MCF 10A (cell line): ENCODE measurements at regions not wholly inside any gene's neighbourhood (a gene's known extent, or its start where the extent isn't known, plus 50 kb on each side); places are given as distances from the start of the nearest gene placed in this dataset.

Experiments used
- BruUV-seq: library from RNA; stranded (reverse); fragments of 400-500 nt; replicated peaks from 2 replicates; lab custom pipeline; 2021; lab: Mats Ljungman, UMichigan
- CTCF ChIA-PET: fragments of 300-600 bp; sonication (Branson Sonifier 250); formaldehyde crosslinking; extraction: SDS; loops from one replicate; lab custom pipeline; 2021; ENCODE audit warnings: antibody characterized with exemption, inconsistent platforms; lab: Yijun Ruan, JAX
- POLR2A ChIA-PET: fragments of 300-600, 350-650 bp; sonication (Branson Sonifier 250); formaldehyde crosslinking; extraction: SDS; loops from one replicate; lab custom pipeline; 2020; ENCODE audit warnings: antibody characterized with exemption, inconsistent platforms; lab: Yijun Ruan, JAX
- DNase-seq: peaks from one replicate; pipeline ENCODE4 v3.0.0-alpha.2; 2018; ENCODE audit not compliant: unreplicated experiment
- H3K27ac Mint-ChIP-seq: one replicate; pipeline ENCODE4 v1.8.0; 2022; ENCODE audit warnings: mild to moderate bottlenecking, low read depth, mixed read lengths; ENCODE audit not compliant: unreplicated experiment
- H3K27me3 Mint-ChIP-seq: one replicate; pipeline ENCODE4 v1.8.0; 2022; ENCODE audit warnings: mixed read lengths; ENCODE audit not compliant: insufficient read depth, unreplicated experiment
- H3K36me3 Mint-ChIP-seq: one replicate; pipeline ENCODE4 v1.8.0; 2022; ENCODE audit warnings: mild to moderate bottlenecking, moderate library complexity, mixed read lengths; ENCODE audit not compliant: insufficient read depth, unreplicated experiment
- H3K4me1 Mint-ChIP-seq: one replicate; pipeline ENCODE4 v1.8.0; 2022; ENCODE audit warnings: mixed read lengths; ENCODE audit not compliant: insufficient read depth, unreplicated experiment
- H3K4me3 Mint-ChIP-seq: one replicate; pipeline ENCODE4 v1.8.0; 2022; ENCODE audit warnings: mild to moderate bottlenecking, moderate library complexity, mixed read lengths; ENCODE audit not compliant: unreplicated experiment
- H3K9me3 Mint-ChIP-seq: one replicate; pipeline ENCODE4 v1.8.0; 2022; ENCODE audit warnings: mixed read lengths; ENCODE audit not compliant: unreplicated experiment
- intact Hi-C: fragments of 100-400 bp; cut with micrococcal nuclease; formaldehyde crosslinking; loops from 2 replicates; pipeline ENCODE4 v1.14.1; 2022
- TF ChIP-seq, protein P1 (sequence below): fragments of 200-600 bp; IDR thresholded peaks from one replicate; pipeline ENCODE4 v1.8.0; 2022; ENCODE audit warnings: antibody characterized with exemption, mild to moderate bottlenecking; ENCODE audit not compliant: unreplicated experiment

DNA sequence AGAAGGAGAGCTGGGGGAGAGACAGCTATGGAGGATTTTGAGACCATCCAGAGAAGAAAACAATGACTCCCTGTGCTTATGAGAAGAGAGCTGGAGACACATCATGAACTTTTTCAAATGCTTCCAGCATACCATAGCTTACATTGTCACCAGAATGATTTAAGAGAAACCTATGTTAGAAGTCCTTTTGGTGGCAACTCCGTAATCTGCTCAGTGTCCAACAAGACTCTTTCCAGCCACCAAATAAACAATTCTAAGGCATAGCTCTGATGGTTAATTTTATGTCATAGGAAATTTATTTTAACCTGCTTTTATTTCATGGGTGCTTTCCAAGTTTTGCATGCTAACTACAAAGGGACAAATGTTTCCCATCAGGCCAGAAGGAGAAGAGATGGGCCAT is 200.3 kb upstream of the MCTP2 start:
- TF ChIP-seq, protein P1, sequence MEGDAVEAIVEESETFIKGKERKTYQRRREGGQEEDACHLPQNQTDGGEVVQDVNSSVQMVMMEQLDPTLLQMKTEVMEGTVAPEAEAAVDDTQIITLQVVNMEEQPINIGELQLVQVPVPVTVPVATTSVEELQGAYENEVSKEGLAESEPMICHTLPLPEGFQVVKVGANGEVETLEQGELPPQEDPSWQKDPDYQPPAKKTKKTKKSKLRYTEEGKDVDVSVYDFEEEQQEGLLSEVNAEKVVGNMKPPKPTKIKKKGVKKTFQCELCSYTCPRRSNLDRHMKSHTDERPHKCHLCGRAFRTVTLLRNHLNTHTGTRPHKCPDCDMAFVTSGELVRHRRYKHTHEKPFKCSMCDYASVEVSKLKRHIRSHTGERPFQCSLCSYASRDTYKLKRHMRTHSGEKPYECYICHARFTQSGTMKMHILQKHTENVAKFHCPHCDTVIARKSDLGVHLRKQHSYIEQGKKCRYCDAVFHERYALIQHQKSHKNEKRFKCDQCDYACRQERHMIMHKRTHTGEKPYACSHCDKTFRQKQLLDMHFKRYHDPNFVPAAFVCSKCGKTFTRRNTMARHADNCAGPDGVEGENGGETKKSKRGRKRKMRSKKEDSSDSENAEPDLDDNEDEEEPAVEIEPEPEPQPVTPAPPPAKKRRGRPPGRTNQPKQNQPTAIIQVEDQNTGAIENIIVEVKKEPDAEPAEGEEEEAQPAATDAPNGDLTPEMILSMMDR = no peak
- CTCF ChIA-PET = interaction anchor here (0.5 kb wide), 1 partner anchor 54 kb away, joined by 3 read pairs; no protein-coding TSS in a partner anchor
- no peak overlapping the region for H3K4me3 Mint-ChIP-seq
- intact Hi-C loops = no loop called here
- H3K4me1 Mint-ChIP-seq = peaks cover 6% of the 10 kb centered on the region
- H3K9me3 Mint-ChIP-seq = no peaks in the 10 kb centered on the region
- no TSS peak for BruUV-seq
- H3K27me3 Mint-ChIP-seq = no peaks in the 10 kb centered on the region
- no peaks in the 10 kb centered on the region for H3K36me3 Mint-ChIP-seq
- no peak overlapping the region for H3K27ac Mint-ChIP-seq
- POLR2A ChIA-PET = interaction anchor here (0.7 kb wide), 1 partner anchor 101 kb away, joined by 3 read pairs; no protein-coding TSS in a partner anchor
- no peak for DNase-seq

DNA sequence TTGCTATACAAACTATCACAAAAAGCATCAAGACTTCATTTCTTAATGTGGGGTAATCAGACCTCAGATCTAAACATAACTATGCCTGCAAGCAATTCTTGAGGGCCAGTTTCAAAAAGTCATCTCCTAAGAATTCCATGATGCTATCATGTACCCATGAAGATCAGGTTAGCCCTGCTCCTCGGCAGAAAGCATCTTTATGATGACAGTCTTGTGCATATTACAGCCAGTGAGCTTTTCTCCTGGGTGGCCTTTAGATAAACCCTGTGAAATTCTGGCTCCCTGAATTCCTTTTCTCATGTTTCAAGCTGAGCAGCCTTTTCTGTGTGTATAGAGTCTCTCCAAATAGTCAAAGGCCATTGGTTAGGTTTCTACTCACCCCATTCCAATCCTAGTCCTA is 201.9 kb upstream of the MCTP2 start:
- intact Hi-C loops = no loop called here
- no peaks in the 10 kb centered on the region for H3K9me3 Mint-ChIP-seq
- no TSS peak for BruUV-seq
- no peak overlapping the region for H3K4me3 Mint-ChIP-seq
- ChIA-PET CTCF (interaction anchor here (1.1 to 2.3 kb wide), 2 partner anchors 32 to 90 kb away, joined by 4 to 9 read pairs; no protein-coding TSS in a partner anchor), POLR2A (interaction anchor here (0.6 to 1.2 kb wide), 2 partner anchors 50 to 1126 kb away, joined by 3 read pairs; no protein-coding TSS in a partner anchor)
- TF ChIP-seq, protein P1 = no peak
- H3K4me1 Mint-ChIP-seq = peaks cover 6% of the 10 kb centered on the region
- no peak for DNase-seq
- no peak overlapping the region for H3K27ac Mint-ChIP-seq
- H3K36me3 Mint-ChIP-seq = no peaks in the 10 kb centered on the region
- H3K27me3 Mint-ChIP-seq = no peaks in the 10 kb centered on the region

DNA sequence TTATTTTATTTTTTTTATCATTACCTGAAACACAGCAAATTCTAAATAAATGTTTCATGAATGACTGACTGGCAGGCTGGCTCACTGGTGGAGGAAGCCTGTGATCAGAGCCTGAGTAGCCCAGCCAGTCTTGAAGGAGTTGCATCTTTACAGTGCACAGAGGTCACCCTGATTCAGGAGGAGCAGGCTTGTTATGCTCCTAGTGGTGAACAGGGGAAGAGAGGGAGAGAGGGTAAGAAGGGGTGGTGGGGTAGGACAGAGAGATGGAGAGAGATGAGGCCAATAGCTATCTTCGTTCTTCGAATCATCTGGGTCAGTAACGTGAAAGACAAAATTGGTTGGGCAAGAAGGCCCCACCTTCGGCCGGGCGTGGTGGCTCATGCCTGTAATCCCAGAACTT is 202.6 kb upstream of the MCTP2 start:
- H3K9me3 Mint-ChIP-seq = no peaks in the 10 kb centered on the region
- BruUV-seq = no TSS peak
- TF ChIP-seq, protein P1 = no peak
- H3K36me3 Mint-ChIP-seq = no peaks in the 10 kb centered on the region
- H3K4me1 Mint-ChIP-seq = peaks cover 6% of the 10 kb centered on the region
- ChIA-PET POLR2A (interaction anchor here (1.2 kb wide), 1 partner anchor 50 kb away, joined by 3 read pairs; no protein-coding TSS in a partner anchor), CTCF (interaction anchor here (2.3 kb wide), 1 partner anchor 91 kb away, joined by 9 read pairs; no protein-coding TSS in a partner anchor)
- no peaks in the 10 kb centered on the region for H3K27me3 Mint-ChIP-seq
- H3K27ac Mint-ChIP-seq = no peak overlapping the region
- intact Hi-C loops = no loop called here
- H3K4me3 Mint-ChIP-seq = no peak overlapping the region
- no peak for DNase-seq

DNA sequence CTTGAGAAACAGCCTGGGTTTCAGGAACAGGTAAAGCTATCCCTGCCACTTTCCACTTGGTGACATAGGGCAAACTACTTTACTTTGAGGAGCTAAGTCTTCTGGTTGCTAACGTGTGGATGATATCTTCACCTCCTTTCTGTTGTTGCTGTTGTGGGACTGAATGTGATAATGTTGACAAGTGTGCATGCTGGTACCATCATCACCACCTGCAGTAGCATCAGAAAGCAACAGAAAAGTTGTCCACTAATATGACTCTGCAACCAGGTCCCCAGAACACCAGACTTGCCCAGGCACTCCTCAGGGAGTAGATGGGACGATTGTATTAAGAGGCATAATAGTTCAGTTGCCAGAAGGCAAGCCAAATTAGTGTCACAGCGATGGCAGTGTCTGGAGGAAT is 203.2 kb upstream of the MCTP2 start:
- TF ChIP-seq, protein P1 = no peak
- no peak for DNase-seq
- Mint-ChIP-seq H3K36me3 (no peaks in the 10 kb centered on the region), H3K9me3 (no peaks in the 10 kb centered on the region), H3K4me1 (peaks cover 6% of the 10 kb centered on the region), H3K27me3 (no peaks in the 10 kb centered on the region), H3K4me3 (no peak overlapping the region), H3K27ac (no peak overlapping the region)
- intact Hi-C loops = no loop called here
- BruUV-seq = no TSS peak
- ChIA-PET POLR2A (interaction anchor here (0.9 to 1.2 kb wide), 2 partner anchors 18 to 52 kb away, joined by 3 read pairs; no protein-coding TSS in a partner anchor), CTCF (interaction anchor here (1.0 to 2.3 kb wide), 3 partner anchors 32 to 998 kb away, joined by 3 to 9 read pairs (median 4); no protein-coding TSS in a partner anchor)
